ENCODE measurements at regions not wholly inside any gene's neighbourhood (a gene's known extent, or its start where the extent isn't known, plus 50 kb on each side); places are given as distances from the start of the nearest gene placed in this dataset.
A peak's percentile ranks its signal among the peaks of the same experiment; 100 is the strongest.
"Not testable (repeated sequence)": the region's sequence is repeated elsewhere in the genome, so short reads cannot be mapped to it uniquely, and the experiment has no call there.

DNA sequence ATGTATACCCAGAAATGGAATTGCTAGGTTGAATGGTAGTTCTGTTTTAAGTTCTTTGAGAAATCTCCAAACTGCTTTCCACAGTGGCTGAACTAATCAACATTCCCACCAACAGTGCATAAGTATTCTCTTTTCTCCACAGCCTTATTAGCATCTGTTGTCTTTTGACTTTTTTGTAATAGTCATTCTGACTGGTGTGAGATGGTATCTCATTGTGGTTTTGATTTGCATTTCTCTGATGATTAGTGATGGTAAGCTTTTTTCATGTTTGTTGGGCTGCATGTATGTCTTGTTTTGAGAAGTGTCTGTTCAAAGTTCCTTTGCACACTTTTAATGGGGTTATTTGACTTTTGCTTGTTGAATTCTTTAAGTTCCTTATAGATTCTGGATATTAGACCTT, 52.4 kb upstream of the EHHADH start:
- DNase-seq = not testable (repeated sequence)

DNA sequence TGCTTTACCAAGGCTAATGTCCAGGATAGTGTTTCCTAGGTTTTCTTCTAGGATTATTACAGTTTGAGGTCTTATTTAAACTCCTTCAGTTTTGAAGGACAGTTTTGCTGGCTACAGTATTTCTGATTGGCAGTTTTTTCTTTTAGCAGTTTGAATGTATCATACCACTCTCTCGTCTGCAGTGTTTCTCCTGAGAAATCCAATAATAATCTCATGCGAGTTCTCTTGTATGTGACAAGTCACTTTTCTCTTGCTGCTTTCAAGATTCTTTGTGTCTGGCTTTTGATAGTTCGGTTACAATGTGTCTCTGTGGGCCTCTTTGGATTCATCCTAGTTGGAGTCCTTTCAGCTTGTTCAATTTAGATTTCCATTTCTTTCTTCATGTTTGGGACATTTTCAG, 53.0 kb upstream of the EHHADH start:
- no peak for DNase-seq

DNA sequence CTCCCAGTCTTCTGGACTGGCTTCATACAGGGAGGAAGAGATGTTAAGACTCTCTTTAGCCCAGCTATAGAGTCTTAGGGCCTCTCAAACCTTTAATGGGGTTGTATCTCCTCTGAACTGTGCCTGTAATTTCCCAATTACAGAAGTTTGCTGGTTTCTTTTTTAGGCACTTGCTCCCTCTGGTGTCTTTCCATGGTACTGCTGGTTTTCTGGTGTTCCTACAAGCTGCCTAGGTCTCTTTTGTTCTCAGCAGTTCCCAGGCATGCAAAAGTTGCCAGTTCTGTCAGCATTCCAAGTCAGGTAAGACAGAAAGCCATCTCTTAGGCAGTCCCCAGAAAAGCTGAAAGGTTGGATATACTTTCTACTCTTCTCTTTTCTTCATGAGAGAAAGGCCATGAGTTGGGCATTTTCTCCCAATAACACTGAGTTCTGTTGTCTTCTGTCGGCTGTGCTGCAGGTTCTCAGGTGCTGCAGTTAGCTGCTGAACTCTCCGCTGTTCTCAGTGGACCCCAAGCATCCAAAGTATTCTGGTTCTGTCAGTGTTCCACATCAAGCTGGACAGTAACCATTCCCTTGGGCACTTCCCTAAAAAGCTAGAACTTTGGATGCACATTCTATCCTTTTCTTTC, 54.4 kb upstream of the EHHADH start:
- DNase-seq = peak; percentile 59

DNA sequence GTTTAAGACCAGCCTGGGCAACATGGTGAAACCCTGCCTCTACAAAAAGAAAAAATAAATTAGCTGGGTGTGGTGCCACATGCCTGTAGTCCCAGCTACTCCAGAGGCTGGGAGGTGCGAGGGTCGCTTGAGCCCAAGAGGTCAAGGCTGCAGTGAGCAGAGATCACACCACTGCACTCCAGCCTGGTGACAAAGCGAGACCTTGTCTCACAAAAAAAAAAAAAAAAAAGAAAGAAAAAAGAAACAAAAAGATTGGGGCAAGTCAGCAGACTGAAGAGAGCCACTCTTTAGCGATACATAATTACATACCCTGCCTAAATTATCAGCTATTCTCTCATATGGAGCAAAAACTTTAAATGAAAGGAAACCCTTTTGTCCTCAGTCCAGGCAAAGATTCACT, 53.6 kb upstream of the MAP3K13 start:
- no peak for DNase-seq

DNA sequence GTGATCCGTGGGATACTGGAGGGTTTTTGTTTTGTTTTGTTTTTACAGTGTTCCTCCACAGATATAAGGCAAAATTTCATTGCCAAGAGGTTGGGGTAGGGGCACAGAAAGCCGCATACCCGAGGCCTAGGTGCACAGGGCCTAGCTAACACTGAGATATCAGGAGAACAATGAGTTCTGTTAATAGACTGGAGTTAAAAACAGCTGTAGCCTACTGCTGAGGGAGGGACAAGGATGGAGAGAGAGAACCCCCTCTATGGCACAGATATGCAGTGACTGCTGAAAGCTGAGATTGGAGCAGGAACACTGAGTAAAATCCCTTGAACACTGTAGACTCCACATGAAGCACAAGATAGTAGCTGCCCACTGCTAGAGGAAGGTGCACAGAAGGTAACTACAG, 53.1 kb upstream of the MAP3K13 start:
- DNase-seq = no peak

DNA sequence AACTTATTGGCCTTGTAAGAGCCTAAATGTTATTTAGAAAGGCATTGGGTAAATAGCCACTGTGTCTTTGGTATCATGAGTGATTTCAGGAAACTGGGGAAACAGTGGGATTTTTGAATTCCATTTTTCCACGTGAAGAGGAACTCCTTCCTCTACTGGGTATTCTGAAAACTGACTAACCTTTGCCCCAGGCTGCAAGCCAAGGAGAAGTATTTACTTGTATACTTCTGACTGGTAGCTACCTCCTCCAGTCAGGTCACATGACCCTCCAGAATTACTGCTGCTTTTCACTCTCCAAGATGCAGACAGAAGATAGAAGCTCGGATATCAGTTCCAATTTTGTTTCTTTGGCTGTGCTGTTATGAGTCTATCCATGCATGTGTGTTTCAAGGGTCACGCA, 50.9 kb upstream of the MAP3K13 start:
- DNase-seq = no peak

Measured in CD4-positive, alpha-beta T cell treated with Interleukin-10 for 1 hour (primary cell).